ENCODE measurements at regions not wholly inside any gene's neighbourhood (a gene's known extent, or its start where the extent isn't known, plus 50 kb on each side); places are given as distances from the start of the nearest gene placed in this dataset.

DNA sequence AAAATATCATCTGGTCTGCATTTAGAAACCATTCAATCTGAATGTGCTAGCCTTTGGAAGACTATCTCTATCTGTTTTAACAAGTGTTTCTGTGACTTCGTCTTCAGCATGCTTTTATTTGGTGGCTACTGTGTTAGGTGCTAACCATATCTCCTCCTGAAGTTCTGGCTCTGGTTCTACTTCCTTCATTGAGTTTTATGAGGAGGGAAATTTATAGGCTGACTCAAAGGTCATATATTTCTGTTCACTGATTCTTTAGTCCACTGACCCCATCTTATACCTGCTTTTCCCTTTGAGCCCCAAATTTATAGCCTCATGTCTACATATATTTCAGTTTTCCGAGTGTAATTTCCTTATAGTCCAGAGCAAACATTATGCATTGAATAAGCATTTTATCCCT, 295.0 kb upstream of the RASGRP1 start:
- TF ChIP-seq, protein P1, sequence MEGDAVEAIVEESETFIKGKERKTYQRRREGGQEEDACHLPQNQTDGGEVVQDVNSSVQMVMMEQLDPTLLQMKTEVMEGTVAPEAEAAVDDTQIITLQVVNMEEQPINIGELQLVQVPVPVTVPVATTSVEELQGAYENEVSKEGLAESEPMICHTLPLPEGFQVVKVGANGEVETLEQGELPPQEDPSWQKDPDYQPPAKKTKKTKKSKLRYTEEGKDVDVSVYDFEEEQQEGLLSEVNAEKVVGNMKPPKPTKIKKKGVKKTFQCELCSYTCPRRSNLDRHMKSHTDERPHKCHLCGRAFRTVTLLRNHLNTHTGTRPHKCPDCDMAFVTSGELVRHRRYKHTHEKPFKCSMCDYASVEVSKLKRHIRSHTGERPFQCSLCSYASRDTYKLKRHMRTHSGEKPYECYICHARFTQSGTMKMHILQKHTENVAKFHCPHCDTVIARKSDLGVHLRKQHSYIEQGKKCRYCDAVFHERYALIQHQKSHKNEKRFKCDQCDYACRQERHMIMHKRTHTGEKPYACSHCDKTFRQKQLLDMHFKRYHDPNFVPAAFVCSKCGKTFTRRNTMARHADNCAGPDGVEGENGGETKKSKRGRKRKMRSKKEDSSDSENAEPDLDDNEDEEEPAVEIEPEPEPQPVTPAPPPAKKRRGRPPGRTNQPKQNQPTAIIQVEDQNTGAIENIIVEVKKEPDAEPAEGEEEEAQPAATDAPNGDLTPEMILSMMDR (IDR thresholded peaks at IDR 0.05; ENCODE audit: control extremely low read depth in 1 of 3, insufficient read depth in 1 of 3, low read depth in 1 of 3, low read length in 3 of 3), result no peak
- TF ChIP-seq SIN3A (conservative IDR thresholded peaks at IDR 0.05 in 1 of 2, IDR thresholded peaks at IDR 0.05 in 1 of 2; ENCODE audit: low read depth in 1 of 2, low read length in 2 of 2), result no peak
- no peak for TF ChIP-seq CTBP2 (IDR thresholded peaks at IDR 0.05; ENCODE audit: borderline replicate concordance, insufficient read depth, insufficient read length, low read length)
- TF ChIP-seq POLR2A (IDR thresholded peaks at IDR 0.05; ENCODE audit: control extremely low read depth in 1 of 2, low read depth in 2 of 2, low read length in 2 of 2), result no peak
- no peak for TF ChIP-seq ZNF274 (IDR thresholded peaks at IDR 0.05; ENCODE audit: borderline replicate concordance, extremely low read depth, low read length)
- no peak for TF ChIP-seq ASH2L (IDR thresholded peaks at IDR 0.05; ENCODE audit: low read length)
- TF ChIP-seq TBP (IDR thresholded peaks at IDR 0.05; ENCODE audit: low read depth, low read length), result no peak
- TF ChIP-seq EZH2 (IDR thresholded peaks at IDR 0.05; ENCODE audit: low read depth, low read length, severe bottlenecking), result no peak
- no peak for TF ChIP-seq MAFK (IDR thresholded peaks at IDR 0.05; ENCODE audit: low read depth, low read length)
- no peak for TF ChIP-seq FOSL1 (IDR thresholded peaks at IDR 0.05; ENCODE audit: insufficient read depth, low read depth, low read length)
